Lung (tissue), 11 donors: ENCODE measurements at regions not wholly inside any gene's neighbourhood (a gene's known extent, or its start where the extent isn't known, plus 50 kb on each side); places are given as distances from the start of the nearest gene placed in this dataset.

Experiments
- ATAC-seq: fragments of 200-7000 bp; cut with Tn5 transposase; one replicate; pipeline ENCODE4 v1.9.1; 2020; ENCODE audit warnings: moderate number of reproducible peaks; ENCODE audit not compliant: insufficient read depth, low FRiP score
- DNase-seq, 3 donors: peaks; one replicate each; pipeline ENCODE4 v3.0.0-alpha.2; 2013 to 2017
- H3K27ac ChIP-seq, 2 donors: one replicate each; pipeline ENCODE4 v1.5.1; 2013; ENCODE audit warnings: mild to moderate bottlenecking in 2 of 2, moderate library complexity in 2 of 2, control low read depth in 1 of 2, inconsistent platforms in 1 of 2, low read depth in 1 of 2, low read length in 1 of 2
- H3K27me3 ChIP-seq, 3 donors: one replicate each; pipeline ENCODE4 v1.5.1; 2013; ENCODE audit warnings: low read length in 2 of 3; ENCODE audit not compliant: control insufficient read depth in 3 of 3, insufficient read depth in 3 of 3
- H3K36me3 ChIP-seq, 4 donors: one replicate each; pipeline ENCODE4 v1.5.1; 2013; ENCODE audit warnings: low read length in 4 of 4, mild to moderate bottlenecking in 1 of 4, moderate library complexity in 1 of 4; ENCODE audit not compliant: control insufficient read depth in 4 of 4, insufficient read depth in 4 of 4
- H3K4me1 ChIP-seq, 5 donors: one replicate each; pipeline ENCODE4 v1.5.1; 2013; ENCODE audit warnings: low read length in 5 of 5, mild to moderate bottlenecking in 2 of 5, moderate library complexity in 1 of 5; ENCODE audit not compliant: control insufficient read depth in 5 of 5, insufficient read depth in 5 of 5
- H3K4me3 ChIP-seq: one replicate; pipeline ENCODE4 v1.5.1; 2013; ENCODE audit warnings: mild to moderate bottlenecking, control low read depth, moderate library complexity
- H3K9ac ChIP-seq, 2 donors: one replicate each; pipeline ENCODE4 v1.5.1; 2013; ENCODE audit warnings: low read length in 2 of 2, control low read depth in 1 of 2; ENCODE audit not compliant: insufficient read depth in 1 of 2
- H3K9me3 ChIP-seq, 4 donors: one replicate each; pipeline ENCODE4 v1.5.1; 2013; ENCODE audit warnings: low read length in 3 of 4, mild to moderate bottlenecking in 1 of 4, moderate library complexity in 1 of 4; ENCODE audit not compliant: control insufficient read depth in 4 of 4, insufficient read depth in 3 of 4
- CTCF ChIP-seq: IDR thresholded peaks from 2 replicates; pipeline ENCODE4 v1.5.1; 2012; ENCODE audit warnings: mild to moderate bottlenecking; ENCODE audit errors: control extremely low read depth, extremely low read depth
- WGBS, 2 donors: extraction: QIAGEN DNeasy Blood & Tissue Kit; methylation state at CpG; one replicate each; pipeline ENCODE4 v1.1.7; 2013; 5-methylcytosine and 5-hydroxymethylcytosine counted together
- donor health status: control.
- donor health status: control.
- donor health status: Bipolar disorder and iron deficiency.
- donor health status: healthy.
- donor health status: DM: yes; HTN: yes; CAD: no.

- H3K36me3 ChIP-seq: no peaks in the 10 kb centered on the region
- no peaks in the 10 kb centered on the region for H3K9me3 ChIP-seq
- ATAC-seq (no peak), DNase-seq (no peak)
- no peaks in the 10 kb centered on the region for H3K27me3 ChIP-seq
- no peak overlapping the region for H3K4me3 ChIP-seq
- no peak overlapping the region for H3K27ac ChIP-seq
- no peak for TF ChIP-seq CTCF
- H3K4me1 ChIP-seq: peaks cover 0 to 18% (median 4%) of the 10 kb centered on the region in 5 donors
- WGBS, 2 donors: 65 to 92% methylated on average over 4 of the region's 4 CpGs
- H3K9ac ChIP-seq: no peak overlapping the region
These were observed 115.0 kb upstream of the HMHB1 start for GRCh38 chr5:143696921-143697320.

- Histone ChIP-seq H3K4me3 (no peak overlapping the region), H3K9me3 (no peaks in the 10 kb centered on the region), H3K27me3 (no peaks in the 10 kb centered on the region), H3K9ac (no peak overlapping the region), H3K4me1 (peaks cover 0 to 26% (median 4%) of the 10 kb centered on the region in 5 donors), H3K36me3 (no peaks in the 10 kb centered on the region), H3K27ac (no peak overlapping the region)
- ATAC-seq (no peak), DNase-seq (no peak)
- WGBS, 2 donors: 73 to 79% methylated on average over 1 of the region's 1 CpG
- TF ChIP-seq CTCF: no peak
These were observed 116.0 kb upstream of the HMHB1 start for GRCh38 chr5:143695941-143696340.

- Histone ChIP-seq H3K9ac (no peak overlapping the region), H3K4me1 (peaks cover 0 to 26% (median 4%) of the 10 kb centered on the region in 5 donors), H3K36me3 (no peaks in the 10 kb centered on the region), H3K4me3 (no peak overlapping the region), H3K27me3 (no peaks in the 10 kb centered on the region), H3K27ac (no peak overlapping the region), H3K9me3 (no peaks in the 10 kb centered on the region)
- TF ChIP-seq CTCF: no peak
- WGBS, 2 donors: 86 to 92% methylated on average over 7 of the region's 7 CpGs
- ATAC-seq (no peak), DNase-seq (no peak)
These were observed 116.6 kb upstream of the HMHB1 start for GRCh38 chr5:143695244-143695864.

GRCh38 chr5:143694357-143694756, 117.6 kb upstream of the HMHB1 start:
- H3K9ac ChIP-seq: no peak overlapping the region
- 87 to 89% methylated on average over 4 of the region's 4 CpGs for WGBS, 2 donors
- no peak overlapping the region for H3K27ac ChIP-seq
- no peaks in the 10 kb centered on the region for H3K36me3 ChIP-seq
- TF ChIP-seq CTCF: no peak
- no peaks in the 10 kb centered on the region for H3K27me3 ChIP-seq
- ATAC-seq (no peak), DNase-seq (no peak)
- no peak overlapping the region for H3K4me3 ChIP-seq
- no peaks in the 10 kb centered on the region for H3K9me3 ChIP-seq
- peaks cover 0 to 26% (median 4%) of the 10 kb centered on the region in 5 donors for H3K4me1 ChIP-seq
